Gastroesophageal sphincter (tissue), 2 donors: ENCODE measurements at regions not wholly inside any gene's neighbourhood (a gene's known extent, or its start where the extent isn't known, plus 50 kb on each side); places are given as distances from the start of the nearest gene placed in this dataset.

Experiments used
- POLR2A ChIP-seq, 2 donors: fragments of 450-650 bp; IDR thresholded peaks; one replicate each; pipeline ENCODE4 v1.6.1; 2017; ENCODE audit warnings: antibody characterized with exemption in 2 of 2, mild to moderate bottlenecking in 2 of 2, moderate library complexity in 1 of 2
- POLR2AphosphoS5 ChIP-seq: sonication (generic); formaldehyde crosslinking; IDR thresholded peaks from one replicate; pipeline ENCODE4 v1.6.1; 2017; ENCODE audit warnings: antibody characterized with exemption

- TF ChIP-seq POLR2AphosphoS5 = no peak
- TF ChIP-seq POLR2A (IDR thresholded peaks at IDR 0.05) = no peak
Measured at GRCh38 chr20:60502881-60503280, 544.7 kb downstream of the CDH26 start.
